Esophagus muscularis mucosa (tissue), 3 donors: ENCODE measurements at regions not wholly inside any gene's neighbourhood (a gene's known extent, or its start where the extent isn't known, plus 50 kb on each side); places are given as distances from the start of the nearest gene placed in this dataset.

Source experiments
- EP300 ChIP-seq: sonication (generic); formaldehyde crosslinking; IDR thresholded peaks from one replicate; pipeline ENCODE4 v1.6.1; 2017; ENCODE audit warnings: antibody characterized with exemption
- POLR2AphosphoS5 ChIP-seq, 2 donors: sonication (generic); formaldehyde crosslinking; IDR thresholded peaks; one replicate each; pipeline ENCODE4 v1.6.1; 2017; ENCODE audit warnings: antibody characterized with exemption in 2 of 2

GRCh38 chr7:29647020-29647654 lies 83.5 kb downstream of the PRR15 start:
- TF ChIP-seq POLR2AphosphoS5 (IDR thresholded peaks at IDR 0.05) (no peak), EP300 (no peak)
